ENCODE measurements at regions not wholly inside any gene's neighbourhood (a gene's known extent, or its start where the extent isn't known, plus 50 kb on each side); places are given as distances from the start of the nearest gene placed in this dataset.
"Not testable (repeated sequence)": the region's sequence is repeated elsewhere in the genome, so short reads cannot be mapped to it uniquely, and the experiment has no call there.

DNA sequence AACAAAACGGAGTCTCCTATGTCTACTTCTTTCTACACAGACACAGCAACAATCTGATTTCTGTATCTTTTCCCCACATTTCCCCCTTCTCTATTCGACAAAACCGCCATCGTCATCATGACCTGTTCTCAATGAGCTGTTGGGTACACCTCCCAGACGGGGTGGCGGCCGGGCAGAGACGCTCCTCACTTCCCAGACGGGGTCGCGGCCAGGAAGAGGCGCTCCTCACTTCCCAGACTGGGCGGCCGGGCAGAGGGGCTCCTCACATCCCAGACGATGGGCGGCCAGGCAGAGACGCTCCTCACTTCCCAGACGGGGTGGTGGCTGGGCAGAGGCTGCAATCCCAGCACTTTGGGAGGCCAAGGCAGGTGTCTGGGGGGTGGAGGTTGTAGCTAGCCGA, 158.2 kb upstream of the MYRIP start:
- not testable (repeated sequence) for TF ChIP-seq EZH2 (IDR thresholded peaks at IDR 0.05; ENCODE audit: insufficient read depth, poor library complexity, severe bottlenecking); EZH2phosphoT487 (IDR thresholded peaks at IDR 0.05; ENCODE audit: insufficient read depth, low read depth)
